ENCODE measurements at regions not wholly inside any gene's neighbourhood (a gene's known extent, or its start where the extent isn't known, plus 50 kb on each side); places are given as distances from the start of the nearest gene placed in this dataset.

GRCh38 chr1:73886716-73887115, 311.3 kb downstream of the LRRIQ3 start:
- TF ChIP-seq CTCF (IDR thresholded peaks at IDR 0.05) (no peak), POLR2A (IDR thresholded peaks at IDR 0.05) (no peak)

Data from sigmoid colon (tissue), 3 donors.